Lower lobe of right lung (tissue), 2 donors: ENCODE measurements at regions not wholly inside any gene's neighbourhood (a gene's known extent, or its start where the extent isn't known, plus 50 kb on each side); places are given as distances from the start of the nearest gene placed in this dataset.

Source experiments
- ATAC-seq, 2 donors: fragments of 200-7000 bp; cut with Tn5 transposase; one replicate each; pipeline ENCODE4 v1.9.1; 2020 to 2022; ENCODE audit warnings: mild to moderate bottlenecking in 2 of 2, moderate library complexity in 2 of 2
- DNase-seq: peaks from one replicate; pipeline ENCODE4 v3.0.0-alpha.2; 2020
- H3K27ac ChIP-seq: fragments of 200-600 bp; one replicate; pipeline ENCODE4 v1.8.0; 2022
- H3K27me3 ChIP-seq: fragments of 200-600 bp; one replicate; pipeline ENCODE4 v1.8.0; 2022; ENCODE audit warnings: low read depth
- H3K36me3 ChIP-seq: fragments of 200-600 bp; one replicate; pipeline ENCODE4 v1.8.0; 2022; ENCODE audit warnings: mild to moderate bottlenecking
- H3K4me1 ChIP-seq: fragments of 200-600 bp; one replicate; pipeline ENCODE4 v1.8.0; 2022
- H3K4me3 ChIP-seq: fragments of 200-600 bp; one replicate; pipeline ENCODE4 v1.8.0; 2022; ENCODE audit warnings: mild to moderate bottlenecking
- H3K9me3 ChIP-seq: fragments of 200-600 bp; one replicate; pipeline ENCODE4 v1.8.0; 2022
- intact Hi-C: fragments of 100-400 bp; cut with DNase I; formaldehyde crosslinking; loops from one replicate; pipeline ENCODE4 v1.11.0; 2022
- TF ChIP-seq, protein P1 (sequence below): fragments of 200-600 bp; IDR thresholded peaks from one replicate; pipeline ENCODE4 v1.8.0; 2022; ENCODE audit warnings: antibody characterized with exemption, mild to moderate bottlenecking
- donor health status: DM: no; HTN: yes; CAD: no; lungs with severe emphysema.

DNA sequence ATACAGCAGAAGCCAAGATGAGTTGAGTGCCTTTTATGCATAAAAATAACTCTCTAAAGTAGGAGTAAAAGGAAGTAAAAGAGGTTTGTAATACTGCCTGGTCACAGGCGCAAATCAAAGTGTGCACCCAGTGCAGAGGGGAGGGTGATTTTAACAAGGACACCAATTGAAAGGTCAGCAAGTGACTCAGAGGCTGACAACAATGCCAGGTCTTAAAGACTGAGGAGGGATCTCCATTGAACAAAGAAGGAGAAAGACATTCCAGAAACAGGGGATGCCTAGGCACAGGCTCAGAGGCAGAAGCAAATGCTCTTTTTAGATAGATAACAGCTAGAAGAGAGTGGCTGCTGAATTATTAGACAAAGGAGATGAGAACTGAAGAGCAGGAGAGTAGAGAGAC lies 297.4 kb upstream of the VCX start:
- Histone ChIP-seq H3K27ac (no peak overlapping the region), H3K4me3 (no peak overlapping the region), H3K36me3 (no peaks in the 10 kb centered on the region), H3K9me3 (no peaks in the 10 kb centered on the region), H3K27me3 (no peaks in the 10 kb centered on the region), H3K4me1 (no peaks in the 10 kb centered on the region)
- TF ChIP-seq, protein P1, sequence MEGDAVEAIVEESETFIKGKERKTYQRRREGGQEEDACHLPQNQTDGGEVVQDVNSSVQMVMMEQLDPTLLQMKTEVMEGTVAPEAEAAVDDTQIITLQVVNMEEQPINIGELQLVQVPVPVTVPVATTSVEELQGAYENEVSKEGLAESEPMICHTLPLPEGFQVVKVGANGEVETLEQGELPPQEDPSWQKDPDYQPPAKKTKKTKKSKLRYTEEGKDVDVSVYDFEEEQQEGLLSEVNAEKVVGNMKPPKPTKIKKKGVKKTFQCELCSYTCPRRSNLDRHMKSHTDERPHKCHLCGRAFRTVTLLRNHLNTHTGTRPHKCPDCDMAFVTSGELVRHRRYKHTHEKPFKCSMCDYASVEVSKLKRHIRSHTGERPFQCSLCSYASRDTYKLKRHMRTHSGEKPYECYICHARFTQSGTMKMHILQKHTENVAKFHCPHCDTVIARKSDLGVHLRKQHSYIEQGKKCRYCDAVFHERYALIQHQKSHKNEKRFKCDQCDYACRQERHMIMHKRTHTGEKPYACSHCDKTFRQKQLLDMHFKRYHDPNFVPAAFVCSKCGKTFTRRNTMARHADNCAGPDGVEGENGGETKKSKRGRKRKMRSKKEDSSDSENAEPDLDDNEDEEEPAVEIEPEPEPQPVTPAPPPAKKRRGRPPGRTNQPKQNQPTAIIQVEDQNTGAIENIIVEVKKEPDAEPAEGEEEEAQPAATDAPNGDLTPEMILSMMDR, result no peak
- ATAC-seq, result no peak
- no peak for DNase-seq
- intact Hi-C loops, result no loop called here

DNA sequence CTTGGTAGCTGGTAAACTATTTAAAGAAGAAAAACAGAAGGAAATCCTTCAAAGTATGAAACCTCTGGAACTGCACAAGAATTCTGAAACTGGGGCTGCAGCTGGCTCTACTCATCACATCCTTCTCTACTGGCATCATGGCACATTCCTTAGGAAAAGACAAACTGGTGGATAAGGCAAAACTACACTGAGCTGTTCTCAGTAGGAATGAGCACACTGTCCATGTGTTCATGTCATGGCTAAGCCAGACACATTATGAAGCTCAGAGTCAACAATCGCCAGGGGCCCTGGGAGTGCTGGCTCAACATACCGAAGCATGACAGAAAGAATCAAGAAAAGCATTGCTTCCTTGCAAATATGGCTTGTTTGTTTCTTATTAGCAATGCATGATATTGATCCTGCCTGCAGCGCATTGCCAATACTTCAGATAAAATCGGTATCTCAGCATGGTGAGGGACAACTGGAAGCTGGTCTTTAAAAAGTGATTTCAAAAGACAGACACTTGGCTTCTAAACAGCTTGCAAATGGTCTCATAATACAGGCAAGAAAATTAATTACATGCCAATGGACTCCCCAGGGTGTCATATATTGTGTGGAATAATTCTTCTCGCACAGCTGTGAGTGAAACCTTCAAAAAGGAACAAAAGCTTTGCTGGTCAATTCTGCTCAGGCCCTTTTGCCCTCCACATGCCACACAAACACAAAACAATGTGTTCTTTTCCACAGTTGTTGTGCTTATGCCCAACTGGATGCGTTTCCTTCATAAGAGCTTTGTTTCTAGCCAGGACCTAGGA lies 300.2 kb upstream of the VCX start:
- no peaks in the 10 kb centered on the region for H3K4me1 ChIP-seq
- no peak for DNase-seq
- H3K4me3 ChIP-seq, result no peak overlapping the region
- intact Hi-C loops, result no loop called here
- no peak for ATAC-seq
- H3K36me3 ChIP-seq, result no peaks in the 10 kb centered on the region
- no peaks in the 10 kb centered on the region for H3K9me3 ChIP-seq
- H3K27ac ChIP-seq, result no peak overlapping the region
- TF ChIP-seq, protein P1, result no peak
- H3K27me3 ChIP-seq, result no peaks in the 10 kb centered on the region

DNA sequence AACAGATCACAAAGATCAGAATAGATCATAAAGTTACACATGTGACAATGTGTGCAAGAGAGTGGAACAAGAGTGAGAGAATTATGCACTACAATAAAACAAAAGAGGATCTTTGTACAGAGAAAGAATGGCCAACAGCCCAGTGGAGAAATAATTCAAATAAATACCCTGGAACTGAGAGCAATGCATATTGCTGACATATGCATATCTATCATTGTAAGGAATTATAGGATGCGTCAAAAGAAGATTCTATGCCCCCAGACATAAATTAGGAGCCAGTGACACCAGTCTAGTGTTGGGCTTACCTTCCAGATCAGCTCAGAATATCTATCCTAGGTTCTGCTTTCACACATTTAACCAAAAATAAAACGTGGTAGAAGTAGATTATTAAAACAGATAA lies 320.1 kb upstream of the VCX start:
- no peak overlapping the region for H3K27ac ChIP-seq
- DNase-seq, result no peak
- H3K4me1 ChIP-seq, result no peaks in the 10 kb centered on the region
- no peak for ATAC-seq
- no peak overlapping the region for H3K4me3 ChIP-seq
- H3K27me3 ChIP-seq, result no peaks in the 10 kb centered on the region
- intact Hi-C loops, result no loop called here
- H3K36me3 ChIP-seq, result no peaks in the 10 kb centered on the region
- TF ChIP-seq, protein P1, result no peak
- no peaks in the 10 kb centered on the region for H3K9me3 ChIP-seq

DNA sequence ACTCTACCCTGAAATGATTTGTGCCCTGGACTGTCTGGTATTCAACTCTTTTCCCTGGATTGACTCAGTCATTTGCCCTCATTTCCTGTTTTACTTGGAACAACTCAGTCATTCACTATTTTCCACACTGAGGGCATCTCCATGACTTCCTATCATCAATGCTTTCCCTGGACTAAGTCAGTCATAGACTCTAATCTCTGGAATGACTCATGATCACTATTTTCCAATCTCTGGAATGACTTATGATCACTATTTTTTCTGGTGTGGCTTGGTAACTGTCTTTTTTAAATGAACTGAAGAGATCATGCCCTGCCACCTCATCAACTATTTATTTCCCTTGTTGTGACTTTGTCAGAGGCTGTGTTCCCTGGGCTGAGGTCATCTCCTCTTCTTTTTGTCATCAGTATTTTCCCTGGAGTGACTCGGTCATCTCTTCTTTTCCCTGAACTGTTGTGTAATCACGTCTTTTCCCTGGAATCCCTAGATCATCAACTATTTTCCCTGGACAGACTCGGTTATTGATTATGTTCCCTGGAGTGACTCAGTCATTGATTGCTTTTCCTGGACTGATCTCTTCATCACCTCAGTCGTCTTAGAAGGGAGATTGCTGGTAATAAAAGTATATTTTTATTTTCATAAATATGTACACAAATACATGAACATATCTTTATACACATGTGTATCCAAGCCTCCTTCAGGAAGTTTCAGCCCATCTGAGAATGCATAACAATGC lies 327.1 kb upstream of the VCX start:
- no peak for ATAC-seq
- TF ChIP-seq, protein P1, result no peak

DNA sequence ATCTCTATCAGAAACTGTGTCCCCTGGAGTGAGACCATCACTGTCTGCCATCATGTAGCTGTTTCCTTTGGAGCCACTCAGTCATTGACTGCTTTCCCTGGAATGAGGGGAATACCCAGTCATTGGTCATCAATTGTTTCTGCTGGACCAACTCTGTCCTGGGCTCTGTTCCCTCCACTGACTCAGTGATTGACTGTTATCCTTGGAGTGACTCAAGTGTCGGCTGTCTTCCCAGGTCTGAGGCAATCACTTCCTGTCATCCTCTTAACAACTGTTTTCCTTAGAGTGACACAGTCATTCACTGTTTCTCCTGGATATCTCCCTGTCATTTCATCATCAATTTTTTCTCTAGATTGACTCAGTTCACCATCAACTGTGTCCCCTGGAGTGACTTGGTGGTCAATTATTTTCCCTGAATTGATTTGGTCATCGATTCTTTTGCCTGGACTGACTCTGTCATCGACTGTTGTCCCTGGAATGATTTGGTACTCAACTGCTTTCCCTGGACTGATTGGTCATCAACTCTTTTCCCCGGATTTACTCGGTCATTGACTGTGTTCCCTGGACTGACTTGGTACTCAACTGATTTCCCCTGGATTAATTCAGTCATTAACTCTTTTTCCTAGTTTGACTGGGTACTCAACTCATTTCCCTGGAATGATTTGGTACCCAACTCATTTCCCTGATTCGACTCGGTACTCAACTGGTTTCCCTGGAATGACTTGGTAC lies 327.9 kb upstream of the VCX start:
- TF ChIP-seq, protein P1, result no peak
- H3K27ac ChIP-seq, result no peak overlapping the region
- no peak for DNase-seq
- no peak overlapping the region for H3K4me3 ChIP-seq
- intact Hi-C loops, result no loop called here
- H3K9me3 ChIP-seq, result no peaks in the 10 kb centered on the region
- H3K27me3 ChIP-seq, result no peaks in the 10 kb centered on the region
- H3K36me3 ChIP-seq, result no peaks in the 10 kb centered on the region
- no peak for ATAC-seq
- H3K4me1 ChIP-seq, result no peaks in the 10 kb centered on the region

More for the DNA sequence above, 327.1 kb upstream of the VCX start:
- H3K9me3 ChIP-seq, result no peaks in the 10 kb centered on the region
- no peak overlapping the region for H3K27ac ChIP-seq
- H3K4me1 ChIP-seq, result no peaks in the 10 kb centered on the region
- H3K36me3 ChIP-seq, result no peaks in the 10 kb centered on the region
- no peak for DNase-seq
- H3K27me3 ChIP-seq, result no peaks in the 10 kb centered on the region
- H3K4me3 ChIP-seq, result no peak overlapping the region
- intact Hi-C loops, result no loop called here
